Stimulated activated CD4-positive, alpha-beta T cell treated with anti-CD3 and anti-CD28 coated beads, Interleukin-2, amount 100 ng/mL, for 48 hours (primary cell): ENCODE measurements at regions not wholly inside any gene's neighbourhood (a gene's known extent, or its start where the extent isn't known, plus 50 kb on each side); places are given as distances from the start of the nearest gene placed in this dataset.

ENCODE experiments used
- DNase-seq, 2 donors: peaks; one replicate each; pipeline ENCODE4 v3.0.0-alpha.2; 2020

GRCh38 chr2:8575834-8576423, 105.9 kb upstream of the ID2 start:
- no peak for DNase-seq

GRCh38 chr2:8576525-8577167, 105.2 kb upstream of the ID2 start:
- DNase-seq = peak in 1 of 2 donors; percentile 26

- no peak for DNase-seq
These were observed 104.3 kb upstream of the ID2 start for GRCh38 chr2:8577573-8577972.

- no peak for DNase-seq
These were observed 103.3 kb upstream of the ID2 start for GRCh38 chr2:8578335-8579244.

- DNase-seq = no peak
These were observed 102.3 kb upstream of the ID2 start for GRCh38 chr2:8579485-8580085.

- no peak for DNase-seq
These were observed 101.3 kb upstream of the ID2 start for GRCh38 chr2:8580316-8581233.

- DNase-seq = no peak
These were observed 100.7 kb upstream of the ID2 start for GRCh38 chr2:8581234-8581561.

- DNase-seq = no peak
These were observed 100.2 kb upstream of the ID2 start for GRCh38 chr2:8581601-8582041.

- DNase-seq = no peak
These were observed 99.7 kb upstream of the ID2 start for GRCh38 chr2:8582191-8582590.

- no peak for DNase-seq
These were observed 99.0 kb upstream of the ID2 start for GRCh38 chr2:8582651-8583399.

GRCh38 chr2:8583400-8584173, 98.3 kb upstream of the ID2 start:
- peak; percentile 69 to 83 for DNase-seq

- no peak for DNase-seq
These were observed 97.4 kb upstream of the ID2 start for GRCh38 chr2:8584174-8585066.

GRCh38 chr2:8586457-8587051, 95.3 kb upstream of the ID2 start:
- DNase-seq = no peak

- no peak for DNase-seq
These were observed 94.5 kb upstream of the ID2 start for GRCh38 chr2:8587251-8587791.

GRCh38 chr2:8587920-8588830, 93.7 kb upstream of the ID2 start:
- no peak for DNase-seq

GRCh38 chr2:8588831-8589191, 93.0 kb upstream of the ID2 start:
- DNase-seq = no peak

GRCh38 chr2:8589721-8590120, 92.1 kb upstream of the ID2 start:
- DNase-seq = no peak

- DNase-seq = no peak
These were observed 90.9 kb upstream of the ID2 start for GRCh38 chr2:8590938-8591337.
